ENCODE measurements at regions not wholly inside any gene's neighbourhood (a gene's known extent, or its start where the extent isn't known, plus 50 kb on each side); places are given as distances from the start of the nearest gene placed in this dataset.

- ChIA-PET CTCF (interaction anchor here (1.1 to 8.9 kb wide), 3 partner anchors 11 to 15 kb away, joined by 3 to 88 read pairs (median 13); no protein-coding TSS in a partner anchor), POLR2A (no interaction called here)
- DNase-seq (ENCODE audit: extremely low spot score): peak; percentile 25
- TF ChIP-seq CTCF (IDR thresholded peaks at IDR 0.05; ENCODE audit: control extremely low read depth, extremely low read depth, low read depth, missing control alignments): no peak
Measured at GRCh38 chr11:31943056-31943780, 132.1 kb upstream of the PAX6 start.

GRCh38 chr11:31940371-31941037 is 129.4 kb upstream of the PAX6 start:
- ChIA-PET POLR2A (no interaction called here), CTCF (interaction anchor here (1.0 kb wide), 1 partner anchor 18 kb away, joined by 4 read pairs; no protein-coding TSS in a partner anchor)
- no peak for DNase-seq (ENCODE audit: extremely low spot score)
- no peak for TF ChIP-seq CTCF (IDR thresholded peaks at IDR 0.05; ENCODE audit: control extremely low read depth, extremely low read depth, low read depth, missing control alignments)

GRCh38 chr11:31939004-31939403 is 127.9 kb upstream of the PAX6 start:
- DNase-seq (ENCODE audit: extremely low spot score): no peak
- TF ChIP-seq CTCF (IDR thresholded peaks at IDR 0.05; ENCODE audit: control extremely low read depth, extremely low read depth, low read depth, missing control alignments): no peak
- ChIA-PET CTCF (interaction anchor here (0.6 to 1.0 kb wide), 2 partner anchors 9 to 24 kb away, joined by 3 to 5 read pairs; no protein-coding TSS in a partner anchor), POLR2A (no interaction called here)

GRCh38 chr11:31936312-31936711 is 125.2 kb upstream of the PAX6 start:
- no peak for TF ChIP-seq CTCF (IDR thresholded peaks at IDR 0.05; ENCODE audit: control extremely low read depth, extremely low read depth, low read depth, missing control alignments)
- CTCF ChIA-PET: interaction anchor here (1.6 to 1.8 kb wide), 3 partner anchors 9 to 22 kb away, joined by 4 to 5 read pairs (median 4); no protein-coding TSS in a partner anchor
- POLR2A ChIA-PET: no interaction called here
- DNase-seq (ENCODE audit: extremely low spot score): no peak

DNA sequence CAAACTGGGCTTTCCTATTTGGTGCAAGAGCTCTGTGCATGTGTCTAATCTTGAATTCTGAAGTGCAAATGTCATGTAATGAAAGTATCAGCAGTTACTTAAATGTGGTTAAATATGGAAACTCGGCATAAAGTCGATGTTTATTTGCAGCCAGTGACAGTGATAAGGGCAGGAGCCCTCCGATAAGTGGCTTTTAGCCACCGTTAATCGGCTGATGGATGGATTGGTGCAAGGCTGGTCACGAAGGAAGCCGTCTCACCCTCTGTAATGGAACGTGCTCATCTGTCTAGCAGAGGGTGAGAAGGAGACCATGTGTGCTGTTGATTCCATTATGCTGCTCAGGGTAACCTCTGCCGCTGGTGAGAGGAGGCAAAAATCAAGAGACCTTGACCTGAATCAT is 121.8 kb upstream of the PAX6 start:
- TF ChIP-seq CTCF (IDR thresholded peaks at IDR 0.05; ENCODE audit: control extremely low read depth, extremely low read depth, low read depth, missing control alignments): no peak
- DNase-seq (ENCODE audit: extremely low spot score): no peak
- ChIA-PET POLR2A (no interaction called here), CTCF (interaction anchor here (1.2 to 3.3 kb wide), 6 partner anchors 10 to 32 kb away, joined by 3 to 13 read pairs (median 4); no protein-coding TSS in a partner anchor)

DNA sequence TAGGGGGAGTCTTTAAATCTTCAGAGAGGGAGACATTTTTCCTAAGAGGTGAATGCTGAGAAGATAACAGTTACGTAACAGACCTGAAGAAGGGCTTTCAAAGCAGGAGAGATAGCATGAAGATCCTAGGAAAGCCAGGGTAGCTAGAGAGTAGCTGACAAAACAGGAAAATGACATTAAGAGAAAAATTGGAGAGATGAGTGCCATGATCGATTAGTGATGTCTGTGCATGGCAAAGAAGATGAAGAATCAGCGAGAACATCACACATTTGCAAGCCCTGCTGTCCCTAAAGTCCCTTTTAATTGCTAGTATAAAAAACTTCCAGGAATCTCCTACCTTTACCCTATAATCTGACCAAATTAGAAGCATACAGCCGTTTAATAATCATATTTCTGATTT is 116.9 kb upstream of the PAX6 start:
- no peak for DNase-seq (ENCODE audit: extremely low spot score)
- ChIA-PET CTCF (interaction anchor here (1.0 to 1.4 kb wide), 3 partner anchors 9 to 532 kb away, joined by 3 to 4 read pairs (median 4); no protein-coding TSS in a partner anchor), POLR2A (no interaction called here)

More for the DNA sequence above, 116.9 kb upstream of the PAX6 start:
- TF ChIP-seq CTCF (IDR thresholded peaks at IDR 0.05; ENCODE audit: control extremely low read depth, extremely low read depth, low read depth, missing control alignments): no peak
